GM18867 (cell line): ENCODE measurements at regions not wholly inside any gene's neighbourhood (a gene's known extent, or its start where the extent isn't known, plus 50 kb on each side); places are given as distances from the start of the nearest gene placed in this dataset.

ENCODE experiments used
- ATAC-seq: cut with Tn5 transposase; IDR thresholded peaks from one replicate; pipeline ENCODE4 v1.9.1; 2021; ENCODE audit warnings: mild to moderate bottlenecking, moderate library complexity; ENCODE audit not compliant: unreplicated experiment

DNA sequence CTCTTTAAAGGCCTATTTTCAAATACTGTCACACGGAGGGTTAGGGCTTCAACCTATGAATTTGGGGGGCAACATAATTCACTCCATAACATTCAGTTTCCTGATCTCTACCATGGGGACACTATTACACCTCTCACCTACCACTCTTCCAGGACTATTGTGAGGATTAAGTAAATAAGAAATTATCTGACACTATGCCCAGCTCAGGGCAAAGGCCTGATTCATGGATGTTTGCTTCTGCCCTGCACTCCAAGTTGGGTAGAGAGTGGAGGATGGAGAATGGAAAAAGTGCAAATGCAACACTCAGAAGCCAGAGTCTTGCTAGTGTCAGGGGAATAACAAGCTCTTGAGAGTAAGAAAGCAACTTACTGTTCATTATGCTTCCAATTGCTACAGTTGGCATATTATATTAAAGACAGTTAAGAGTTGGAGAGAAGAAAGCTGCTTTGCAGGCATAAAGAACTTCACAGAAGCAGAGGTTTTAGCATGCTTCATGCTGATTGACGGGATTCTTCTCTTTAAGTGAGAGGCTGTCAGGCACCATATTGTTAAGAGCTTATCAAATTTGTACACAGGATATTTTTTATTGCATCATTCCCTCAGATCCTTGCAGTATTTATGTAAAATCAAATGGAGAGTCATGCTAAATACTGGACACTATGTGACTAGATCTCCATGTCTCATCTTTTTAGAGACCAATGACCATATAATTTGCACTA, 375.3 kb downstream of the VPS13C start:
- no peak for ATAC-seq

DNA sequence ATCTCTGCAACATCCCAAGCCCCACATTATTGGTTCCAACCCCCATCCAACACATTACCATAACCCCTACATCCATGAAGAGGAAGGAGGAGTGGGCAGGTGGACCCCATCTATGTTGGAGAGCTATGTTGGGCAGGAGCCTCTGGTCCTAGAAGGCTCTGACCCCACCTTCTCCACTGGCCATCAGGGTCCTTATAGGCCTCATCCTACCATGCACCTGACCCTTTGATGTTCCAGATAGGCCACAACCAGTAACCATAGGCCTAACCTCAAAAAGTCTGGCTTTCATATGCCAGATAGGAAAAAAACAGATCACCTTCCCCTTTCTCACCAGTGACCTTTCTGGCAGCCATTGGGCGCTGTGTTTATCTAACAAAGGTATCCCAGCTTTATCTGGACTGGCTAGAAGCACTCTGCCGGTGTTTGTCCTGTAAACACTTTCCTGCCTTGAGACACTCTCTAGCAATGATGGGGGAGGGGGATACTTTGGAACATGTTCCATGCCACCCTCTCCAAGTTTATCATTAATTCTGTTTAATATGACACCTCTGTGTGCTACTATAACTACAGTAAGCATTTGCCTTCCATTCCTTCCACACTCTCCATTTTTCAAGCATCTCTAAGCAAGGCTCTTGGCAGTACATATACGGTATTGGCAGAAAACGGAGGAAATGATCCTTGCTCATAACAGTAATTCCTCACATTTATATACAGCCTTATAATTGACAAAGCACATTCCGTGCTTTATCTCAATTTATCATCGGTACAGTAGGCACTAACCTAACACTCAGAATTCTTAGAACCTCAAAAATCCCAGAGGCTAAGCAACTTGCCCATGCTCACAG, 377.1 kb downstream of the VPS13C start:
- ATAC-seq: no peak

DNA sequence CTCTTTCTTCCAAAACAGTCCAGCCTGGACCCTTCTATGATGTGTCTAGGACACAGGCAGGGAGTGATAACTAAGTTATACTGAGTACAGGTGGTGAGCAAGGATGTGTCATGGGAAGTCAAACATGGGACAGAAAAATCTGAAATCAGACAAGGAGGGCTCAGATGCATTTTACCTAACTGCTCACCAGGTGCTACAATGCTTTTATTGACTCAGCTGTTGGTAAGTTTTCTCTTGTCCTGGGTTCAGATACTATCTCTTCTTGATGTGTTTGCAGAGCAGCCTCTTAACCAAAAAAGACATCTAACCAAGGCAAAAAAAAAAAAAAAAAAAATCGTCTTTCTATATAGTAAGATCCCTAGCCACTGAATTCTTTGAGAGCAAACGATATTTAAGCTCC, 378.6 kb downstream of the VPS13C start:
- ATAC-seq: no peak

DNA sequence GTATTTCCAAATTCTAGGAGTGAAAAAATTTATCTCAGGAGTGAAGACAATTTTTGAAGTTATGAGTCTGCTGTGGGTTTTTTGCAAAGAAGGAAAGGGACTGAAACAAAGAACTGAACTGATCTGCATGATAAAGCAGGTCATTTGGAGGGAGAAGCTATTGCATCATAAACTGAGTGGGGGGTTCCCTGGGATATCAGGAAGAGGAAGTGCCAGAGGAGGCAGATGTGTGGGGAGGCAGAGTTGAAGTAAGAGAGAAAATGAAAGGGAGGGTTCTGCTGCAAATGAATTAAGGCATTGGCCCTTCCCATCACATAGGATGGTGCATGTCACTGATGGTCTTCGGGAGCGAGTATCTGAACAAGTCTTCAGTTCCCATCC, 379.2 kb downstream of the VPS13C start:
- no peak for ATAC-seq

DNA sequence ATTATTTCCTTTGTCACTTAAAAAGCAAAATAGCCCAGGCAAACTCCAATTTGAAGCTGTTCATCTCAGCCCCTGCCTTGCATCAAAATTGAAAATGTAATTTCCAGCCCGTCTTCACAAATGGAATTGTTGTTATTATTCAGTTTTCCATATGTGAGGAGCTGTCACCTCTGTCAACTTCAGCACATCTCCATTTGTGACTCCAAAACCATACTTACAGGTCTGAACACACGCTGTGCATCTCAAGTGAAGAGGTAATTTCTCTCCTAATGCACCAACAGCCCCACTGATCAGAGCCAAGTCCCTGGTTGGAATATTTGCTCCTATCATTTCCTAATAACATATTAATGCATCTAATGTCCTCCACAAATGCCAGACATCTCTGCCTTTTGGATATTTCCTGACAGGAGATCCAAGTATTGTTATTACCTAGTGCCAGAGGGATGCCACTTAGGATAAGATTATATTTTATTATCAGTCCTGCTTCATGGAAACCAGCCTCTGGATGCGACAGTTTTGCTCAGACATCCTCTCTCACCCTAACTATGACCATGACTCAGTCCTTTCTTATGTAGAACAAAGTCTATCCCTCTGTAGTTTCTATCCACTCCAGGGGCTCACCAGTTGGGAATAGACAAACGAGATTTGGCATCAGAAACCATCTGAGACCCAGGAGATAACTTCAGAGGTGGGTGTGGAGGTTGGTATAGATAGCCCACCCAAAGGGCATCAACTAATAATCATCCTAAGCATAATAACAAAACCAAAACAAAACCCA, 379.8 kb downstream of the VPS13C start:
- no peak for ATAC-seq

DNA sequence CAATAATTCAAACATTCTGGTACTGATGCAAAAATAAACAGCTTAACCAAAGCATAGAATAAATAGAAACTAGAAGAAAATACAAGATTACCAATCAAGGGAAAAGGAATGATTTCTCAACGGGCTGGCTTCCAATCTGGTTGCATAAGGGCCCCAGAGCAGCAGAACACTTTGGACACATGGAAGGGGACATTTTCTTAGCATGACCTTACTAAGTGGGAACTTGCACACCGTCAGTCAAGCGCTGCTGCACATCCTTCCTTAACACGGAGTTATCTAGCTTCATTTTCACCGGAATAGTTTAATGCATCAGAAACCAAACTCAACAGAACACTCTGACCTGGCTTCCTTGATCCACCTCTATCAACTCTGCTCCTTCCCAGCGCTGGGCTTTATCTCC, 388.5 kb downstream of the VPS13C start:
- ATAC-seq: no peak

DNA sequence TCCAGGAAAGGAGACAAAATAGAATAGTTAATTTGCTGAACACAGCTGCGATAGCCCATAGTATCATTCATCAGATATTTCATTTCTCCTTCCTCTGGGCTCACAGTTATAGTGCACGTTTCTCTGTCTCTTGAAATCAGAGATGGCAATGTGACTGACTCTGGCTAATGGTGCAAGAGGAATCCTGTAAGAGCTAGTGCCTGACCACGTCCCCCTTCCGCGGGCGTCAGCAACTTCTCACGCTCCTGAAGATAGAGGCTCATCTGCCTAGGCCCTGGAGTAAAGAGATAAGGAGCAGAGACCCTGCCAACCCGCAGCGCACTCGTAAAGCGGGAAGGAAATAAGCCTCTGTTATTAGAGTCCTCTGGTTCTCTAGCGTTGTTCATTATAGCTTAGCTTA, 391.8 kb downstream of the VPS13C start:
- no peak for ATAC-seq

DNA sequence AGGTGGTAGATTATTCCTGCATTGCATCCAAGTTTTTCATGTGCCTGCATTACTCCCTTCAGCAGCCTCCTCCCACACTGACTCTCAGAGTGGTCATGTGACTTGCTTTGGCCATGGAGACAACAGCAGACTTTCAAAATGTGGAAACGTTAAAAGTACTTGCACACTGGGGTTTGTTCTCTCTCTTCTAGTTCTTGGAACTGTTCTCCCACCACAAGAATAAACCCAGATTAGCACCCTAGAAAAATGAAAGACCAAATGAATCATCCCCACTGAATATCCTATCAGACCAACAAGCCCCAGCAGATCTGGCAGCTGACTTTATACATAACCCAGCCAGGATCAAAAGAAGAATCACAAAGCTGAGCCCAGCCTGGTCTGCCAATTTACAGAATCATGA, 398.5 kb downstream of the VPS13C start:
- ATAC-seq: no peak

DNA sequence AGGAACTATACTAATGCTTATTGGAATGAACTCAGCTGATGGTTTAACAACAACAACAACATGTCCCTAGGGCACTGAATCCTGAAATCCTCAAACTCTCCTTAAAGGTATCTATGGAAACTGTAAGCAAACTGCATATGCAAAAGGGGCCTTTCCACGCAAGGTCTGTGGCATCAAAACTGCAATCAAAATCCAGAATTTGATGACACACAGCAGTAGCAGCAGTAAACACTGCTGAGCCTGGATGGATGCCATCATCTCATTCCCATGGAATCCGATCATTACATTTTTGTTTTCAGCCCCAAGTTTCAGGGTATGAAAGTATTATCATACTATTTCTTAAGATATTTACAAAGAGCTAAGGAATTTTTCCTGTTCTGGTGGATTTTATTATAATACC, 399.7 kb downstream of the VPS13C start:
- no peak for ATAC-seq

DNA sequence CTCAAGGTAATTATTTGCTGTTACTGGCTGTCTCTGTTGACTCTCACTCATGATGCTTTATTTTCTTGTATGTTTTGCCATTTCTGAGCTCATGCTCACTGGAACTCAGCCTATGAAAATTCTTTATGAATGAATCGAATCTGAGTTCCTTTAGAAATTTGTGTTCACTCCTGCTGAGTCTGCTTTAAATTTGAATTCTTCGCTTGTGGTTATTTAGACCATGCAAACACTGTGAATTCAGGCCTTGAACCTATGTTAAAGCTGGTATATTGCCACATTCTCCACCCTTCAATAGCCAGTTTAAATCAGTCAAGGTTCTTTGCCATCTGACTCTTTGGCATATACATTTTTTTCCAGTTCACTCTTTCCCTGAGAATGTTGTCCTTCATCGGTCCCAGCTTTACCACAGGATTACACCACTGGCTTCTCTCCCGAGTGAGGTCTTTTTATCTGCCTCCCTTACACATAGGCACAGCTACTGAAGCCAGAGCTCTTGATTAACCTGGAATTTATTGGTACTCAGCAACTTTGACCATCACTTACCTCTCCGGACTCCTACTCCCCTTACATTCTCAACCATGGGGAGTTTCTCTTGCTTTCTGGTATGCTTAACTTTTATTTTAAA, 400.6 kb downstream of the VPS13C start:
- ATAC-seq: no peak

DNA sequence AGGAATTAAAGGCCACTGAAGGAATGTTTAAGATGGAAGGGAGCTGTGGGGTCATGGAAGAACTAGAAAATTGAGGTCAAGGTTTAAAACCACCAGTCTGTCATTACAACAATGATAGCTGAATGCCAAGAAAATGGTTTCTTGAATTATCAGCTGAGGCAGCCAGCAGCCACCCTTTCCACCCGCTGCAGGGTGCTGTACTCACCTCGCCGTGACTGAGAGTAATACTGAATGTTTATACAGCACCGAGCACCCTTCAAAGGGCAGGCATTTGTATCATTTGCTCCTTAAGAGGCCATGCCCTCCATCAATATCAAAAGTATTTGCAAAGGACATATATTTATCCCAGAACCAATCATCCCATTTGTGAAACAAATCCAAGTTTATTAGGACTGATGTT, 402.8 kb downstream of the VPS13C start:
- ATAC-seq: no peak

DNA sequence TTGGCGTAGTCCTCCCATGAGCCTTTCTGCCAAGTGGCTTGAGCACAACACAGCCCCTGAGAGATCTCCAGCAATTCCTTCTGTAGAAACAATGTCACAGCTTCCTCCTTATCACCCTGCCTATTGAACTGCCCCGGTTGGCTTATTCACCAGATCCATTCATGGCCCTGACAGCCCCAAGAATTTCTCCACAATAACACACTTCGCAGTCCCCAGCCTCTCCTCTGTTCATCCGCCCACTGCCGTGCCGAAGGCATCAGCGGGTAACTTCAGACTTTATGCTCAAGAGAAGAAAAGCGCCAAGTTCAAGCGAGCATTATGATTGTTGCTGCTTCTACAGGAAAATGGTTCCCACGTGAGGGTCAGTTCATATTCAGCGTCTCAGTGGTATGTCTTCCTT, 403.9 kb downstream of the VPS13C start:
- ATAC-seq: no peak

DNA sequence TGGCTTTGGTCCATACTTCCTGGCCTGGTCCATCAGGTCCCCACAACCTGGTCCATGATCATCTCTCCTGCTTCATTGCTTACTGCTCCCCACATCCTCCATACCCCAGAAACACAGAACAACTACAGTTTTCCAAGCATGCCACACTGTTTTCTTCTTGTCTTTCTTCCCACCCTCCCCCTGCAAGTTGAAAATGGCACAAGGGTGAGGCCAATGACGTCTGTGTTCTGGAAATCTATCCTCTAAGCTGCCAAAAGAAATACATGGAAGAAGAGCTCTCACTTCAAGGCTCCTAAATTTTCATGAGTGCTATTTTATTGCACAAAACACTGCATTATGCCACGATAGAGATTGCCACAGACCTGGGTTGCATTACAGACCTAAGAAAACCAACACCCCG, 404.4 kb downstream of the VPS13C start:
- no peak for ATAC-seq

DNA sequence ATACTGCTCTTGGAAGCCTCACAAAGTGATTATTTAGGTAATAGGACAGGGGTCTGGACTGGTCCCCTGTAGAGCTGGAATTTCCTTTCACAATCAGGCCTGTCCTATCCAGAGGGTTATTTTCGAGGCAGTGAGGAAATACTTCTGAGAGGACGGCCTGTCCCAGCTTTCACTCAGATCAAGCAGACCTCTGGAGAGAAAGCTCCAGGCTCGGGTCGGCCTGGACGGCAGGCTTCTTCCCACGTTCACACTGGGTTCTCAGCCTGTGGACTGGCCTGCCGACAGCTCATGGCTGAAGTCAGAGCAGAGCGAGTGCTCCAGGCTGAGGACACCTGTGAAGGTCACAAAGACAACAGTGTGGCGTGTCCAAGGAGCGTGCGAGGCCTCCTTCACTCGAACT, 405.3 kb downstream of the VPS13C start:
- ATAC-seq: no peak

DNA sequence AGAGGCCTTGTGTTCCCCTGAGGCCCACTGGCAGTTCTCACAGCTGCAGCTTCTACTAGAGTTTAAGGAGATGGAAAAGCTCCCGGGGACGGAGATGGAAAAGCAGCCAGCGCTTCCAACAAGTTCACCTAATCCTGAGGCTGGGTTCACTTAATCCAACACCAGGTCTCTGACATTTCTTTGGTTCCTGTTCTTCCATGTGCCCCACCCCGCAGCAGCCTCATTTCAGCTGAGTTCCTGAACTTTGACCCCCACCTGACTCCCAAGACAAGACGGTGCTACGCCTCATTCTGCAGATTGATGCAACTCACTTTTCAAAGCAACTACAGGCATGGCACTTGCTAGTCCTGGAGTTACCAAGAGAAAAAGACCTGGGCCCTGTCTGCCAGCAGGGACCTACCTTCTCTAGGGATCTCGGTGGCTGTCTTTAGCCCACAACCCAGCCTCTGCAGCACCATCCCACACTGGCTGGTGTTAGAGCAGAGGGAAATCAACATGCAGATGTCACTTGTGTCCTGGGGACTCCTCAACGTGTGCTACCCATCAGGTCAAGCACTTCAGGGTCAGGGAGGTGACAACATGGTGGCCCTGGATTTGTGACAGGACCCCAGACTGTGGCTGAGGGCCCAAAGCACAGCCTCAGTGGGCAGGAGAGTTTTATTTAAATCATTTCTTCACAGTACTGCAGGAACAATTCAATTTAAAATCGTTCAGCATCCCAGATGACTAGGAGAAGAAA, 406.1 kb downstream of the VPS13C start:
- ATAC-seq: no peak

DNA sequence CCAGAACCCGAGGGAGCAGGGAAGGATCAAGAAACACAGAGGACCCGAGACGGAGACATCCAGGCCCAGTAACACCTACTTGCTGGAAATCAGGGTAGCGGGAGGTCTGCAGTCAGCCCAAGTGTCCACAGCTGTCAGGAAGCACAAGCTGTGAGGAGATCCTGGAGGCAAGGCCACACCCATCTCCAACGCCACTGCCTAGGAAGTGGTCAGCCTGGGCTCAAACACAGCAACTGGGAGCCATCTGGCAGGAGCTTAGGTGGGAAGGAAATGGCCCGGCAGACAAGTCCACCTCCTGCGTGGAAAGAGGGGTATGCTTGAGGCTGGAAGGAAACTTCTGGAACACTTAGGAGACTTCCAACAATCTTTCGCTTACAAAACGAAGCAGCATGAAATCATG, 407.1 kb downstream of the VPS13C start:
- no peak for ATAC-seq

DNA sequence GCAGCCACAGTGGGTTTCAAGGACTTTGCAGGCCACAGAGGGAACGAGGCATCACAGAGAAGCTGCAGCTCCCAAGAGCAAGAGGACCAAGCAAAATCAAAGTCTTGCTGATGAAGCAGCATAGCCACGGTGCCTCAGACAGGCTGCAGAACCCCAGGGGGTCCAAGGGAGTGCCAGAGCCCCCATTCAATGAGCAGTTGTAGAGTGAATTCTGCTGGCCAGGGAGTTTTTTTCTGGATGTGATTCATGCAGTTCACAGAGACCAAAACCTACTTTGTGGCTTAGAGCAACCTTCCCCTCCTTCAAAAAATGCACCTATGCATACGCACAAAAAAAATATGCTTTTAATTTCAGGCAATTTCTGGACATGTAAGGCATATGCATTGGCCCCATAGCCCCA, 409.0 kb downstream of the VPS13C start:
- ATAC-seq: no peak

DNA sequence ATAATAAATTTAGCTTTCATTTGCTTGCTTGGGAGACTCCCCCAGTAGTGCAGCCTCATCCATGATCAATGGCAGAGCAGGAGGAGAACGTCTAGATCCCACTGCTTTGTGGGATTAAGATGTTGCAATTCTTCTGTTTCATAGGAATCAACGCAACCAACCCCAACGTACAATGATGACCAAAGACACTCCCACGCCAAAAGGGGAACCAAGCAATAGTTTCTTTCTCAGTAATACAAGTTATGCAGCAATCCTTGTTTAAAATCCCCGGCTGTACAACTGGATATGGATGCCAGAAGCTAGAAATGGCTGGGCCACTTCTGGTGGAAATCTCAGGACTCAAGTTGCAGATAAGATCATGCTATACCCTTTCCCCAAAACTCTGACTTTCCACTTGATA, 411.2 kb downstream of the VPS13C start:
- no peak for ATAC-seq

DNA sequence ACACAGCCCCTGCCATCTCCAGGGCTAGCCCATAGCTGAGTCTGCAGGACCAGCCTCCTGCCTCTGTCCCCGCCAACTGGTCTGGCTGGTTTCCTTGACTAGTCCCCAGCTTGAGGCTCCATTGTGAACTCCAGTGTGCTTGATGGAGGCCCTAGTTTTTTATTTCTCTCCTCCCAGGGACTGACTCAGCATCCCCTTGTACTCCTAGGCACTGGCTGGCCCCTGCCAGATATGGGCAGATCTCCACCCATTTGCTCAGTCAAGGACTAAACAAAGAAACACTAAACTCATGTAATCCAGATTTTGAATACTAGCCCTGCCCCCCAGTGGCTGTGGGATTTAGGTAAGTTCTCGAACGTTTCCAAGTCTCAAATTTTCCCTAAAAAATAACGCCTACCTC, 415.4 kb upstream of the RORA start:
- ATAC-seq: no peak

DNA sequence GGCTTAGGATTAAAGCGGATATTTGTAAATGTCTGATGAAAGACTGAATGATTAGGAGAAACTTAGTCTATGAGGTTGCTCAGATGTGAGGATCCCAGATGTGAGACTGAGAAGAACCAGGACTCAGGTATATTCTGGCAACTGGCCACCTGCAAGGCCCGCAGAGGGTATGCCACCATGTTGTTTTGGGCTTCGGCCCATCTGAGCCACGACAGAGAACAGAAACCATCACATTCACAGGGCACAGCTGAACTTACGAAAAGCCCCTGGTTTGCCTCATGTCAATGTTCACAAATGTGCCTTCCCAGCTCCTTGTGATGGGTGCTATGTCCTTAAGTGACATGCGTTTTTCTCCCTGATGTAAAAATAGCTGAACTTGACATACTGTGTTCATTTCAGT, 412.5 kb upstream of the RORA start:
- ATAC-seq: no peak

DNA sequence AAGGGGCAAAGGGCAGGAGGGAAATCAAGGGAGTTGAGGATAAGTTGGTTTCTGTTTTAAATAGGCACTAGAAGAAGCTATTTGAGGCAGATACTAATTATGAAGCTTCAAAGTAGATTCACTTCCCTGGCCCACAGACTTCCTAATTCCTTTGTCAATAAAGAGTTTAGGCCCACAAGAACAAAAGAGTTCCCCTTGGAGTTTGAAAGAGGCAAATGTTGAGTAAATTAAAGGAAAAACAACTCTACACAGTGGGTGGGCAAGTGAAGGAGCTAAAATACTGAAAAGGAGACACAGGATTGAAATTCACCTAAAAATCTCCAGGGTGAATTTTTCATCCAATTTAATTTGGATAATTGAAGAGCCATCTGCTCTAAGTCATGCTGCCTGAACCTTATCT, 411.7 kb upstream of the RORA start:
- no peak for ATAC-seq
